ENCODE measurements at regions not wholly inside any gene's neighbourhood (a gene's known extent, or its start where the extent isn't known, plus 50 kb on each side); places are given as distances from the start of the nearest gene placed in this dataset.

DNA sequence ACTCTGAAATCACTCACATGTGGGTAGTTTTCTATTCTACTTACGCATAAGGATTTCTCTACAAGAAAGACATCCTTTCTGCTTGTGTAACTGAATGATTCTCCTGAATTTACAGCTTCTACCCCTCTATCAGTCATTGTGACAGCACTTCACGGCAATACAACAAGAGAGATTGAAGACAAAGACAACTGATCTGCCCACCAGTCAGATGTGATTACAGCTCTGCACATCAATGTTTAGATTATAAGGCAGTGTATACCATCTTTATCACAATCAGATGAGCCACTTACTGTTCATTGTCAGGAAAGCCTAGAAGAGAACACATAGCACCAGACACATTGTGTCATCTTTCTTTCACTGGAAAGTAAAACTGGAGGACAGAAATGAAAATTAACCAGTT, 324.4 kb downstream of the CENPC start:
- no peak for DNase-seq

DNA sequence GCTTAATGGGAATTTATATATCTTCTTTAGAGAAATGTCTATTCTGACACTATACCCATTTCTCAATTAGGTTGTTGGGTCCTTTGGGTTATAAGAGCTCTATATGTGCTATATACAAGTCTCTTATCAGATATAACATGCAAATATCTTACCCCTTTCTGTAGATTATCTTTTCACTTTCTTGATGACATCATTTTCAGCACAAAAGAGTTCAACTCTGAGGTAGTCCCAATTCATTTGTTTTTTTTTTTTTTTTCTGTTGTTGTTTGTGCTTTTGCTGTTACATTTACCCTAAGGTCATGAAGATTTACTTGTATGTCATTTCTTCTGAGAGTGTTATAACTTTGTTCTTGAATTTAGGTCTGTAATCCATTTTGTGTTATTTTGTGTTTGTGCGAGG, 326.4 kb downstream of the CENPC start:
- DNase-seq = no peak

DNA sequence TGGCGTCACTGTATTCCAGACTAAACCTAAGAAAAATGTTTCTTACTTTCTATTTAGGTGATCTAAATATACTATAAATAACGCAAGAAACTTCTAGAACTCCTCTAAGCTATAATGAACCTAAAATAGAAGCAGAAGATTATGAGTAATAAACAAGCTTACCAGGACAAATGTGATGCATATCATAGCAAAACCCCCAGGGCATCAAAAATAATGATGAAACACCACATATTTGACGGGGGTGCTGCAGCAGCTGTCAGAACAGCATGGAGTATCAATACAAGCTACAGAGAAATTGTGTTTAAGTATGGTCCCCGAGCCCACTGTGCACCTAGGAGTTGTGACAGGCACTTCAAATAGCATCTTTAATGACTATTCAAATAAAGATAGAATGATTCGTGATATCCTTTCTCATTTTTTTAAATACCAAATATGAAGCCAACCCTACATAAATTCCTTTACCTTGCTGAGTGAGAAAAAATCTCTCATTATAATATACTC, 337.3 kb downstream of the CENPC start:
- no peak for DNase-seq

DNA sequence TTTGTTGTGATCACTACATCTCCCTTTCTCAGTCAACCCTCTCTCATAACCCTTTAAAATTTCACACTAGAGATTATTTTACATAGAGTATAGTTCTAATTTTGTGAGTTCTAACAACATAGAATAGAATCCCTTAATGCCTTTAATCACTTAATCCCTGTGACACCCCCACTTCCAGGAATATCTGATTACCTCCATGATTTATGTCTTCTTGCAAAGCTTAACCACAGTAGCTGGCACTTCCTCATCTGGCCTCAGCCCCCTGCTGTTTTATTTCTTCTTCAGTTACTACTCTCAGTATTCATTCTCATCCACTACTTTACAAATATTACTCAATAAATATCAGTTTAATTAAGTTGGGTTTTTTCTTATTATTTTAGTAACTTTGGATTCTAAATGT, 340.9 kb downstream of the CENPC start:
- no peak for DNase-seq

GRCh38 chr4:67201334-67201733, 344.0 kb downstream of the CENPC start:
- no peak for DNase-seq

- DNase-seq = no peak
Observed at GRCh38 chr4:67198727-67199126, 346.6 kb downstream of the CENPC start.

- DNase-seq = no peak
Observed at GRCh38 chr4:67167849-67168248, 377.5 kb downstream of the CENPC start.

DNA sequence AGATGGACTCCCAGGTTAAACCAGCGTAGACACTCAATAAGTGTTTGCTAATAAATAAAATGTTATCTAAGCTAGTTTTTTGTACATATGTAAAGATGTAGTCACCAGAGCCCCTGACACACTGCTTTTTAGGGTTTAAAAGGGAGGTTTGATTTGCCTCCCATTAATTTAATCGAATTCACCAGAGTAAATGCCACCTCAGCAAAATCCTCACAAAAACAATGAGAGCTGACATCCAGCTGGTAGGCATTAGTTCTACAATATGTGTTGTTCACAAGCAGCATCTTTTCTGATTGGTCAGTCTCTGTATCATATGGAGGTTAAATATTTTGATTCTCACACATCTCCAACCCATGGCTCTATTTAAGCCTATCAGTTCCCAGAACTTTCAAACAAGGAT, 382.6 kb downstream of the CENPC start:
- no peak for DNase-seq

GRCh38 chr4:67161311-67161710, 384.0 kb downstream of the CENPC start:
- no peak for DNase-seq

- no peak for DNase-seq
Observed at GRCh38 chr4:67160394-67160793, 384.9 kb downstream of the CENPC start.

GRCh38 chr4:67158666-67159065, 386.6 kb downstream of the CENPC start:
- no peak for DNase-seq

- DNase-seq = peak; percentile 4
Observed at GRCh38 chr4:67152976-67153375, 392.3 kb downstream of the CENPC start.

DNA sequence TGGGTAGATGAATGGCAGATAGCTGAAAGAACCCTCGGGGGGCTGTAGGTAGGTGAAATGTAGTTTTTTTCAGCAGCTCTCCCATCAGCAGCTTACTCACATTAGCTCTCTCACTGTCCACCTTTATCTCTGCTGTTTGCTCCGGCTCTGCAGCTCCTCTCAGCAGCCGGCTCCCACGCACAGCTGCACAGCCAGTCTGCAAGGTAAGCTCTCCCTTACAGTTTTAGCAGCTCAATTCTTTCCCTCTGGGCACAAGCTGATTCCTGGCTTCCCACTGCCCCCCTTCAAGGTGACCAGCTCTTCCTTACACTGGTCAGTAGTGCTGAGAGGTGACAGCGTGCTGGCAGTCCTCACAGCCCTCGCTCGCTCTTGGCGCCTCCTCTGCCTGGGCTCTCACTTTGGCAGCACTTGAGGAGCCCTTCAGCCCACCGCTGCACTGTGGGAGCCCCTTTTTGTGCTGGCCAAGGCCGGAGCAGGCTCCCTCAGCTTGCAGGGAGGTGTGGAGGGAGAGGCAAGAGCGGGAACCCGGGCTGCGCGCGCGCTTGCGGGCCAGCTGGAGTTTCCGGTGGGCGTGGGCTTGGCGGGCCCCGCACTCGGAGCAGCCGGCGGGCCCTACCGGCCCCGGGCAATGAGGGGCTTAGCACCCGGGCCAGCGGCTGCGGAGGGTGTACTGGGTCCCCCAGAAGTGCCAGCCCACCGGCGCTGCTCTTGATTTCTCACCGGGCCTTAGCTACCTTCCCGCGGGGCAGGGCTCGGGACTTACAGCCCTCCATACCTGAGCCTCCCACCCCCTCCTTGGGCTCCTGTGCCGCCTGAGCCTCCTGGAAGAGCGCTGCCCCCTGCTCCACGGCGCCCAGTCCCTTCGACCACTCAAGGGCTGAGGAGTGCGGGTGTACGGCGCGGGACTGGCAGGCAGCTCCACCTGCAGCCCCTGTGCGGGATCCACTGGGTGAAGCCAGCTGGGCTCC, 393.6 kb downstream of the CENPC start:
- DNase-seq = no peak

DNA sequence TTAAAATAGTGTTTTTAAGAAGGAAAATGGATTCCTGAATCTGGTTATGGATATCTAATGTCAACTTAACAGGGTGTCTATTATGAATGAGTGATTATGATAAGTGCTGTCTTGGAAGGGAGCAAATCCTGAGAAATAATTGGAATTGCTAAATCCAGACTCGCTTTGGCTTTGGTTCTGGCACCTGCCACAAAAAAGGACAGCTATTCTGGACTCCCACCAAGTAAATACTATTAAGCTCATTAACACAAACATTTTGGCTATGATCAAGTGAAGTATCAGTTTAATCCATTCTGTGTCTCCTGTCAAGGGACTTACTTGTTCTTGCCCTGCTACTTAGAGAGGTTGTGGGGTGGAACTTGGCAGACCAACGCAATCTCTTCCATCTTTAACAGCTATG, 403.7 kb downstream of the CENPC start:
- DNase-seq = peak; percentile 10

DNA sequence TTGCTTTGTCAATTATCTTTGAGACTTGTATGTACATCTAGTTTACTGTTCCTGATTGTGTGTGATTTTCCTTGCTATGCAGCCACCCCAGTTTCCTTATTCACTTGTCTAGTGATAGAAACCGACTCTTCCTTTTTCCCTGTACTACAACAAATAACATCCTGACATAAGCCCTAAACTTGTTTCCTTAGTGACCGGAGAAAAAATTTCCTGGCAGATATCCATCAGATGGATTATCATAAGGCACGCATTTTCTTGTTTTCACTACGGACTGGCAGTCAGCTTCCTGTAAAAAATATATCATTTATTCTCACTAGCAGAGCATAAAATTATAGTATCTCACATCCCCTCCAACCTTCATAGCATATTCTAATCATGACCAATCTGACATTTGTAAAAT, 410.7 kb downstream of the CENPC start:
- no peak for DNase-seq

DNA sequence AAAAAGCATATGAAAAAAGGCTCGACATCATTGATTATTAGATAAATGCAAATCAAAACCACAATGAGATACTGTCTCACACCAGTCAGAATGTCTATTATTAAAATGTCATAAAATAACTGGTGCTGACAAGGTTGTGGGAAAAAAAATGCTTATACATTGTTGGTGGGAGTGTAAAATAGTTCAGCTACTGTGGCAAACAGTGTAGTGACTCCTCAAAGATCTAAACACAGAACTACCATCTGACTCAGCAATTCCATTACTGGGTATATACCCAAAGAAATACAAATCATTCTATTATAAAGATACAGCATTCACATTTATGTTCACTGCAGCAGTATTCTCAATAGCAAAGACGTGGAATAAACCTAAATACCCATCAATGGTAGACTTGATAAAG, 412.1 kb downstream of the CENPC start:
- no peak for DNase-seq

- DNase-seq = no peak
Observed at GRCh38 chr4:67131224-67131623, 414.1 kb downstream of the CENPC start.

- no peak for DNase-seq
Observed at GRCh38 chr4:67130411-67130810, 414.9 kb downstream of the CENPC start.

DNA sequence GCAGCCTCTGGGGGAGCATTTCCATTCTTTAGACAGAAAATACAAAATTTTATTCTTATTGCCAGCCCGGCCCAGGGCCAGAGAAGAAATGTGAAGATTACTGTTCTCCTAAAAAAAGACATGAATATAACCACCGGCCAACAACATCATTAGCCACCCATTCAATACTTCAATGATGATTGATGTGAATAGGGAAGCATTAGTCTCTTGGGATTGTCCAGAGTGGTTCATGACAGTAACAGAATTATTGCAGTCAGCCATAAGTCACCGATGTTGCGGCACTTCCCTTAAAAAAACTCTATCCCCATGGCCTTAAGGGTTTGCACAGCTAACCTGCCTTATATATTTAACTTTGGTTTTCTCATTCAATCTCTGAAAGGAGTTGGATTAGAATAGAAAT, 418.7 kb downstream of the CENPC start:
- no peak for DNase-seq

DNA sequence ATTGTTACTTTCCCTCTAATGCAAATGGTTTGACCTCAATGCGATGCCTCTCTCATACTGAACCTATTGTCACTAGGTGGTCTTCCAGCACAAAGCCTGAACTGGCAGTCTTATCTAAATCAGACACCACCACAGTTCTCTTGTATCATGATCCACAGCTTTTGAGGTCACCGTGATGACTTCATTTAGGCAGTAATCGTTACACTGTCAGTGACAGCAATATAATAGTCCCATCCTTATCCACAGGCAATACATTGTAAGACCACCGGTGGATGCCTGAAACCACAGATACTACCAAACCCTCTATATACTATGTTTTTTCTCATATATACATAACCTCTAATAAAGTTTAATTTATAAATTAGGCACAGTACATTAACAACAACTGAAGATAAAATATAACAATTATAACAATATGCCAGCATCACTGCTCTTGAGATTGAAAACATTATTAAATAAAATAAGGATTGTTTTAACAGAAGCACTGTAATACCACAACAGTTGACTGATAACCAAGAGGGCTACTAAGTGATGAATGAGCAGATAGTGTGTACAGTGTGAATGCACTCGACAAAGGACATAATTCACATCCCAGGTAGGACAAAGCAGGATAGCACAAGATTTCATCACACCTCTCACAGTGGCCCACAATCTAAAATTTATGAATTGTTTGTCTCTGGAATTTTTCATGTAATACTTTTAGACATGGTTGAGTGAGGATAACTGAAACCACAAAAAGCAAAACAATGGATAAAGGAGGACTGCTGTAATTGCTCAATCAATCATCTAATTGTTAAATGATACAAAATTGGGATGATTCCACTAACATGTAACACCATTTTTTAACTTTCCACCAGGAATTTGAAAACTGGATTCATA, 419.4 kb downstream of the CENPC start:
- DNase-seq = no peak

DNA sequence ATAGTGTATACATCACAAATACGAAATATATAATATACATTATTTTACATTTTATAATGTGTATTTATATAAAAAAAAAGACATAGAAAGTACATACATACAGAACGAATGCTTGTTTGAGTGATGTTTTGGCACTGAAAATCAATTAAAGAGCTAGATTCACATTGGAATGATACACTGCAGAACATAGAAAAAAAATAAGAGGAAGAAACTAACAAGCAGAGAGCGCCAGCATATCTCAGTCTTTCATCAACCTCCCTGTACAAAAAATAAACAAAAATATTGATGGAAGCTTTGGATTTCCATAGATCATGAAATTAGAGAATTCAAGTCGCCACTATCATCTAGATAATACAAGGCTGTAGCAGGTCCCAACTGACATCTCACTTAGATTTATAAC, 420.6 kb downstream of the CENPC start:
- no peak for DNase-seq

GRCh38 chr4:67122029-67122428, 423.3 kb downstream of the CENPC start:
- DNase-seq = no peak

GRCh38 chr4:67120369-67120768, 424.9 kb downstream of the CENPC start:
- no peak for DNase-seq

DNA sequence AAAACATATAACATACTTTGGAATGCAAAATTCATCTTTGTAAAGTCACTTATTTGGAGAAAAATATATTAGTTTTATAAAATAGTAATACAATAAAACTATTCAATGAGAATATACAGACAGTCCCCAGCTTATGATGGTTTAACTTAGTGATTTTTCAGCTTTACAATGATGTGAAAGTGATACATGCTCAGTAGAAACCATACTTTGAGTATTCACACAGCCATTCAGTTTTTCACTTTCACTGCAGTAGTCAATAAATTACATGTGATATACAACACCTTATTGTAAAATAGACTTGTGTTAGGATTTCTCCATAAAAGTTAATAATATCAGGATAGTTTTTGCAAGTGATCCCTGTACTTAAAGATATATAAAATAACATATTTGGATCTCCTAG, 436.0 kb downstream of the CENPC start:
- DNase-seq = no peak
